Midbrain (tissue), 1 donor: ENCODE measurements at regions not wholly inside any gene's neighbourhood (a gene's known extent, or its start where the extent isn't known, plus 50 kb on each side); places are given as distances from the start of the nearest gene placed in this dataset.

Source experiments
- DNase-seq: peaks from one replicate; lab custom pipeline; 2025; lab: John Stamatoyannopoulos, UW

DNA sequence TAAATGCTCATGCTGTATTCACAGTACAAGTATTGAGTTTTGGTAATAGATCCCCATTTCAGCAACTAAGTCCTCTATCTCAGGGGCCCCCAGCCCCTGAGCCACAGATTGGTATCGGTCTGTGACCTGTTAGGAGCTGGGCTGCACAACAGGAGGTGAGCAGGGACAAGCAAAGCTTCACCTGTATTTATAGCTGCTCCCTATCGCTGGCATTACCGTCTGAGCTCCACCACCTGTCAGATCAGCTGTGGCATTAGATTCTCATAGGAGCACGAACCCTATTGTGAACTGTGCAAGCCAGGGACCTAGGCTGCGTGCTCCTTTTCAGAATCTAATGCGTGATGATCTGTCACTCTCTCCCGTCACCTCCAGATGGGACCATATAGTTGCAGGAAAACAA lies 262.8 kb upstream of the UBE2E2 start:
- DNase-seq = no peak

DNA sequence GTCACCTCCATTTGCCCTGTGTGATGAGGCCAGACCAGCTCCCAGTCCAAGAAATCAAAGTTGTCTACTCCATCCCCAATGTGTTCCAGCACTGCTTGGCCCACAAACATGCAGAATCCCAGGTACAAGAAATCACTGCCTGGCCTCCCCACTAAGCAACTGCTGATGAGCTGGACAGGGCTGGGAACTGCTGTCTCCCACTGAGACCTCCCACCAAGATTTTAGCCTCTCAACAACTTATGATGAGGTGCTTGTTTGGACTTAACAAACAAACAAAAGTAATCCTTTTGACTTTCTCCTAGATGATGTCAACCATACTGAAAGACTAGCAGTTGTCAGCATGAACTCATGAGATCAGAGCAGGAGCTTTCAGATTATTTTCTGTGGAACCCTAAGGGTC lies 260.1 kb upstream of the UBE2E2 start:
- no peak for DNase-seq

DNA sequence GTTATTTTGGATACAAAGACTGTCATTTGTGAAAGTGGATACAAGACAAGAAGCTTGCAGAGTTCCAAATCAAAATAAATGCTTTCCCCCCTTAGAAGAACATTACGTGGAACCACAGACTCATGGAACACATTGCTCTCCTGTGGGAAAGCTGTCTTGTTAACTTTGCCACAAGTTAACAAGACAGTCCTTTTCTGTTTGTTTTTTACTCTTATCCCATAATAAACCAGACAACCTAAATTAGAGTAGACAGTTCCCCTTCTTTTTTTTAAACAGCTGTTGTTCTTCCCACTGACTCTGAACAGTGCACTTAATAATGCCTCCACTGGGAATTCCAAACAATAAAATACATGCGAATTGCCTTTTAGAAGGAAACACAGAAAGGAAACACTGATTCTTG lies 255.3 kb upstream of the UBE2E2 start:
- no peak for DNase-seq

DNA sequence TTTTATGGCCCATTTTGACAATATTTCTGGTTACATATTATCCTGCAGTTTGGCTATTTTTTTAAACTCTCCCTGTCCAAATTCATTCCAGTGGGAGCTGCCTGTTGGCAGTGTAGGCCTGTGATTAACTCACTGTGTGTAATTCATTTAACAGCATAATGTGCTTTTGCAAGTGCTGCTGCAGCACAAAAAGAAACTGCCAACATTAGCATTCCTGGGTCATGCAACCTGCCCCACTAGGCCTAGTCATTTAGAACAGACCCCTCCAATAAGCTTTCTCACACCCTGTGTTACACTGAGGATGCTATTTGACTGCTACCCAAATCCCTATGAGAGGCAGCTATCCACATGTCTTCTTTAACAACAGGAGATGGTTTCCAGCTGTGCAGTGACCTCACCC lies 251.2 kb upstream of the UBE2E2 start:
- DNase-seq = no peak

DNA sequence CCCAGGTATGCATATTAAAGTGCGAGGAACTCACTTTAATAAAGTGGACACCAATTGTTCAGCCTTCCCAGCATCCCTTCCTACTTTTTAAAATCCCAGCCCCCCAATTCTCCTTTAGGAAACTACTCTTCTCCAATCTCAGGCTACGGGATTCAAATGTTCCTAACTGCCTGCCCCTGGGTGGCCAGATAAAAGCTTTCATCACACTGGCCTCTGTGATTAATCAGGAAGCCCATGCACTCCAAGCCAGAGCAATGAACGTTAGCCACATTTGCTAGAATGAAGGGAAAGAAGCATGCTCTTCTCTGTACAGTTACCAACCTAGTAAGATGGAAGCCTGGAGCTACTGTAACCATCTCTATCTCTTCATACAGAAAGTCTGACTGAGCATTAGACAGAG lies 250.3 kb upstream of the UBE2E2 start:
- no peak for DNase-seq

DNA sequence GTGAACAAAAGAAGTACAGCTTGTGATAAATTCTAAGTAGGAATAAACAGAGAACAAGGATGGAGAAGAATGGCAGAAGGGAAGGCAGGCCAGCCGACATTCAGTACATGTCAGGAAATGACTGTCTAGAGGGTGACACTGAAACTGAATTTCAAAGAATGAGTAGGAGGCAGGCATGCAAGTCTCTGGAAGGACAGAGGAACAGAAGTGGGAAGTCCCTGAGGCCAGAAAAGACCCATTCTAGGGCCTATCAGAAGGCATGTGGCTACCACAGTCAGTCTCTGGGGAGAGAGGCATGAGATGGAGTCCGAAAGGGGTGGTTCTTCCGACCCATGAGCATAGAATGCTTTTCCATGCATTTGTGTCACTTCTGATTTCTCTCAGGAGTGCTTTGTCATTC lies 243.5 kb upstream of the UBE2E2 start:
- no peak for DNase-seq

DNA sequence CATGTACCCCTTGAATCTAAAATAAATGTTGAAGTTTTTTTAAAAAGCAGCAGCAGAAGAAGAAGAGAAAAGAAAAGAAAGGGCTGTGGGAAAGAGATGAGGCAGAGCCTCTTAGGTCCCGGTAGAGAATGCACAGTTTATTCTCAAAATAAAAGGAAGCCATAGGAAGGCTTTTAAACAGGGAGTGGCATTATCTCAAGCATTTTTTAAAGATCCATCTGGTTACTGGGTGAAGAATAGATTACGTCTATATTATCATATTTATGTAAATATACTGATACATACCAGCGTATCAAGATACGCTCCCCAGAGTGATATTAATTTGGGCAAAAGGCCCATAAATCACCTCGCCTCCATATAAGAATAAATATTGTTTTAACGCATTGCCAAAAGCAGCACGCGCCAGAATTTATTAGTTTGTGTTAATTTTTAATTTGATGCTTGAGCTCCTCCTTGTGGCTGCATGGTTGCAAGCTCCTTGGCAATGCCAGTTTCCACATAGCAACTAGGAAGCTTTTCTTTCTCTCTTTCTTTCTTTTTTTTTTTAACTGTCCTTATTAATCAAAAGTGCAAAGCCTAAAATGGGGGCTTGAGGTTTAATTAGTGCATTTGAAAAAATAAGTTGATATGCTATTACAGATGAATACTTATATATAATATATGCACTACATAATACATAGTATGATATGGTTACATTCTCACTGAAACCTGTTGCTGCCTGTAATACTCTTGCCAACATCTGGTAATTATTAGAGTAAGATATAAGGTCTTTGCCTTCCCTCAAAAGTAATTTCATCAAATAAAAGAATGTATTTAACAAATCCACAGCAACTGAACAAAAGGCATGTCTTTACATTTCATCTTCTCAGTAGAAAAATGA lies 242.8 kb upstream of the UBE2E2 start:
- peak; percentile 63 for DNase-seq

DNA sequence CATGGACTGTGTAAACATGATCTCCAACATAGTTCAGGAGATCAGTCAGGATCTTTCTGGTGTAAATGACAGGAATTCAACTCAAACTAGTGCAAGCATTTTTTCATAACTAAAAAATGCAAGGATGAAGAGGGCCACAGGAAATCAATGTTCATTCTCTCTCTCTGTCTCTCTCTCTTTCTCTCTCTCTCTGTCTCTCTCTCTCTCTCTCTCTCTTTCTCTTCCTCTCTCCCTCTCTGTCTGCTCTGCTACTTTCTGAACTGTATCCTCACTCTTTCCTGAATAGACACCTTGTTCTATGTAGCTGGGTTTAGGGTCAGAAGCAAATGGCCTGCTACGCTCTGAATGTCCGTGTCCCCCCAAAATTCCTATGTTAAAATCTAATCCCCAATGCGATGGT lies 240.9 kb upstream of the UBE2E2 start:
- no peak for DNase-seq

DNA sequence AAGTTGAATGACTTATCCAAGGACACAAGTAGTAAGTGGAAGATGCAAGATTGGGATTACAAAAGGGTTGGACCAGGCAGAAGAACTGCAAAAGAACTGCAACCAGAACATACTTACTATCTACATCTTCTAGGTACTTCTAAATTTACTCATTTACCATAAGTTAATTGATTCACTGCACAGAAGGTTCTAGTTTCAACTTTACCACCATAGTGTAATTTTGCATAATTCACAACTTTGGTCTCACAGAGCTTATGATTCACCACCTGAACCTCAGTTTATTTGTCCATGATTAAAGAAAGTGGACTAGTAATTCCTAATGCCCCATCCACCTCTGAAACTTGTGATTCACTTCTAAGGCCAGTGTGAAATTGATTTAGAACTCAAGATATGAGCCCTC lies 236.8 kb upstream of the UBE2E2 start:
- DNase-seq = no peak

DNA sequence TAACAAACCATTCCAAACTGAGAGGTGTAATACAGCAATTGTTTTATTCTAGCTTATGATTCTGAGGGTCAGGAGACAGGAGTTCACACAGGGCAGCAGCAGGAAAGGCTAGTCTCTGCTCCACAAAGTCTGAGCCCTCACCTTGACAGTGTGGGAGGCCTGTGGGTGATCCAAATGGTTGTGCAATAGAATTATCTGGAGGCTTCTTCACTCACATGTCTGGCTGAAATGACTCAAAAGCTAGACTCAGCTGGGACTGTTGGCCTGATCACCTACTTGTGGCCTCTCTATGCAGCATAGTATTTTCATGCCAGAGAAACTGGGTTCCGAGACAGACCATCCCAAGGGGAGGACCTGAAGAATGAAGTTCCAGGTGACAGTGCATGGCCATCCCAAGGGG lies 233.9 kb upstream of the UBE2E2 start:
- DNase-seq = no peak

DNA sequence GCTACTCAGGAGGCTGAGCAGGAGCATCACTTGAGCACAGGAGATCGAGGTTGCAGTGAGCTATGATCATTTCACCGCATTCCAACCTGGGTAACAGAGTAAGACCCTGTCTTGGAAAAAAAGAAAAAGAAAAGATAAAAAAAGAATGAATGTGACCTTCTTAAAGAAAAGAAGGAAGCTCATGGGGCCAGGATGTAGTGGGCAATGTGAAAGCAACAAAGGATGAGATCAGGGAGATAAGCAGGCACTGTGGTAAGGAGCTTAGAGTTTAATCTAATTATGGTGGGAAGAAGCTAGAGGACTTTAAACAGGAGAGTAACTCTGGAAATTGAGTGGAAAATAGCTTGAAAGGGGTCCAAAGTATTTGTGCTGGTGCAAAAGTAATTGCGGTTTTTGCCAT lies 231.6 kb upstream of the UBE2E2 start:
- no peak for DNase-seq

DNA sequence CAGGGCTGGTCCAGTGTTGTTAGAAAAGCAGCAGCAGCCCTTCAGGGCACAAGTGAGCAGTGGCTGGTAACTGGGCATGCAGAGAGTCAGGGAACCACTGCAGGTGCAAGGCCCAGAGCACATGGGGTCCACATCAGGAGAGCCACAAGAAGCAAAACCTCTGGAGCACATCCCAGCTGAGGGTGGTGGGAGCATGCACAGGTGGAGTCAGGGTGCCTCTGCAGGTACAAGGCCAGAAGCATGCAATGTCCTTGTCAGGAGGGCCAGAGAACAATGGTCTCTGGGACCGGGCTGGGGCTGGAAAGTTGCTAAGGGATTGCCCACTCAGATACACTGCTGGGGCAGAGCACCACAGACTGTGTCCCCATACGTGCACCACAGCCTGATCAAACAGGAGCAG lies 226.1 kb upstream of the UBE2E2 start:
- no peak for DNase-seq

DNA sequence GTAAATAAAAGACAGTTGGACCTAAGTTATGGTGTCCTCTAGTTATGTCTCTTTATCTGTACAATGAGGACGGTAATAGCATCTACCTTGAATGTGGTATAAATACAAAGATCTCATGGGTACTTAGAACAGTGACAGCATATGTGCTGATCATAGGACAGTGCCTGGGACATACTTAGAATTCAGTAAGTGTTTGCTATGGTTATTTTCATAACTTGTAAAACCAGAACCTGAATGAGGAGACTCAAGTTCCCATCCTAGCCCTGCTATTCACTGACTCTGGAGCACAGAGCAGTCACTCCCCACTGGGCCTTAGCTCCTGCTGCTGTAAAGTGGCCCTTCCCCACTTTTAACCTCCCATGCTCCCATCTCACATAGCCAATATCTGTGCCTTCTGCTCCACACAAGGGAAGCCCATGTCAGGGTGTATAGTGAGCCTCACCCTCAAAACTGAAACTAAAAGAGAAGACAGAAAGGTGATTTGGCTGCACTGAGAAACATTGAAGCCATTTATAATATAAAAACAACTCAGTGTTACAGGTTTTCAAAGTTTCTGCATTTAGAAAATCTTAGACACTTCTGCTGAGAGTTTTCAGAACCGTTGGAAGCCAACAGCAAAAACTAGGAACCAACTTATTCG lies 225.4 kb upstream of the UBE2E2 start:
- no peak for DNase-seq

DNA sequence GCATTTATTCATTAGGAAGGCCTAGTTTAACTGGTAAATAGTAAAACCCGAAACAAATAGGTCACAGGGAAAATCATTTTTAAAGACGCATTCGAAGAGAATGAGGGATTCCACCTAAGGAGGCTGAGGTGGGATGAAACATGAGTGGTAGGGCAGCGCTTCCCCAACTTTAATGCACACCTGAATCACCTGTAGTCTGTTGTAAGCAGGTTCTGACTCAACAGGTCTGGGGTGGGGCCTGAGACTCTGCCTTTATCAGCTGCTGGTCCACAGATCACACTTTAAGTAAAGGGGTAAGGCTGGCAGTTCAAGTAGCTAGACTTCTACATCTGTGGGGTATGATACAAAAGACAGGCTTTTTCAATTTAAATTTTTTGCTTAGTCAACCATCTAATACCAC lies 223.5 kb upstream of the UBE2E2 start:
- DNase-seq = no peak

DNA sequence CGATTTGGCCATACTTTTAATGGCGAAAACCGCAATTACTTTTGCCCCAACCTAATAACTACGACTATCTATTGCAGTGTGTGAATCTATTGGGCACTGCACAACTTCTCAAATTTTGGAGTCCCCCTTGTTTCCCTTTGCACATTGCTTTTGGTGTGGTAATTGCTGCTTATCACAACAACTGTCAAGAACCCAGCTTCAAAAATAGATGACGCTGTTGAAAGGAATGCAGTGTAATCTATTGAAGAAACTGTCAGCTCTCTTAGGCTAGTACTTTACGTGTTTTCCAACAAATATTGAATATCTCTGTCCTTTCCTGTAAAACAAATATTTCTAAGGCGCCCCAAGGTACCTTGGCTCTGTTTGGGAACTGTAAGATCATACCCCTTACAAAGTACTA lies 222.8 kb upstream of the UBE2E2 start:
- DNase-seq = no peak

DNA sequence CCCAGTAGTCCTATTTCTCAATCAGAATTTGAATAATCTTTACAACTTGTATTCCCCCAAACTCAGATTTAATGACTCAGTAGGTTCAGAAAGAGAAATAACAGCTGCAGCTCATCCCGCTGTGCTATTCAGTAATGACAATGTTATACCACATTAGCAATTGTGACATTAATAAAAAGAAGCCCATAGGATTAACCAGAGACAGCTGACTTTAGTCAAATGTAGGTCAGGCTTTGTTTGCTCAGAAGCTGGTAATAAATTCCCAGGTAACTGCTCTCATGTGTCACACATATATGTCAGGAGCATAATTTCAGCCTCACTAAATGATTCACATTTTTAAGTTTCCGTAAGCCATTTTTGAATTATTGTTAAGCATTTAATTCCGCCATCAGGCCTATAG lies 222.0 kb upstream of the UBE2E2 start:
- DNase-seq = no peak

DNA sequence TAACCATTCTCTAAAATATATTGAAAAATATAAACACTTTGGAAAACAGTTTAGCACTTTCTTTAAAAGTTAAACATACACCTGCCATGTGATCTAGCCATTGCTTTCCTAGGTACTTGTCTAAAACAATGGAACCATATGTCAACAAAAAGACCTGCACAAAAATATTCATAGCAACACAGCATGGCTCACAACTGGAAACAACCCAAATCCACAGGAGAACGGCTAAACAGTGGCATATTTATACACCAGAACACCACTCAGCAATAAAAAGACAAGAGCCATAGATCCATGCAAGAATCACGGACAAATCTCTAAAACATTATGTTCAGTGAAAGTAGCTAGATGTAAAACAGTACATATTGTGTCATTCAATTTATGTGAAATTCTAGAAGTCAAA lies 221.3 kb upstream of the UBE2E2 start:
- DNase-seq = no peak

DNA sequence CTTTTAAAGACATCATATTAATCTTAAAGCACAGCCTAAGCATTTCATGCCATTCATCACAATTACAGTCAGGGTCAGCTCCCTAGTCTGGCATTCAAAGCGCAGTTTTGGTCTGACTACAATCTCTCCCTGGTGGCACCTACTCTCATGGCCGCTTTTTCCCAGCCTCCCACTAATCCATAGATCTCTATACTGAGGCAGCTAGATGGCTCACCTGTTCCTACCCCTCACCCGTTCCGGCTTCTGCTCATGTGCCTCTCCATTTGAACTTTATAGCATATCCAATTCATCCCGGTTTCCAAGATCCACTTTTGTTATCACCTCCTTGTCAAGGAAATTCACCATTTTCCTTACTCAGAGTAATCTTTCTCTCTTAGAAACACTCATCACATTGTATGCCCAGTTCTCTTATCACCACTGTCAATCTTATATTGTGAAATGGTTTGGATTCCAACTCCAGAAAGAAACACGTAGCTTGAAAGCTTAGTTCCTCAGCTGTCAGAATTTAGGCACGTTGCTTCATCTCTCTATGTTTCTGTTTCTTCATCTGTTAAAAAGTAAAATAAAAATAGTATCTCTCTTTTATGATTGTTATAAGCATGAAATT lies 220.0 kb upstream of the UBE2E2 start:
- no peak for DNase-seq

DNA sequence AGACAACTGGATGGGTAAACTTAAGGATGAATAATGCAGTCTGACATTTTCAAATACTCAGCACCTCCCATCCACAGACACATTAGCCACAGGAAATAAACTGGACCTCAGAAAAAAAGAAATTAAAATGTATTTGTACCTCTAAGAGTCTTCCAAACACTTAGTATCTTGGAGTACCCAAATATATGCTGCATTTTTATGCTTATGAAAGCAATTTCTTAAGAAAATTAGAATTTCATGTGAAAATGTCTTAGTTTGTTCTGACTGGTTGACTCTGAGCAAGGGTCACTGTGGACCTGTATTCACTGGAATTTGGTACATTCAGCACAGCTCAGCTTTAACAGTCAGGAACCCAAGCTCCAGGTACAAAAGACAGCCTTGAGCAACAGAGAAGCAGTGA lies 216.2 kb upstream of the UBE2E2 start:
- no peak for DNase-seq

DNA sequence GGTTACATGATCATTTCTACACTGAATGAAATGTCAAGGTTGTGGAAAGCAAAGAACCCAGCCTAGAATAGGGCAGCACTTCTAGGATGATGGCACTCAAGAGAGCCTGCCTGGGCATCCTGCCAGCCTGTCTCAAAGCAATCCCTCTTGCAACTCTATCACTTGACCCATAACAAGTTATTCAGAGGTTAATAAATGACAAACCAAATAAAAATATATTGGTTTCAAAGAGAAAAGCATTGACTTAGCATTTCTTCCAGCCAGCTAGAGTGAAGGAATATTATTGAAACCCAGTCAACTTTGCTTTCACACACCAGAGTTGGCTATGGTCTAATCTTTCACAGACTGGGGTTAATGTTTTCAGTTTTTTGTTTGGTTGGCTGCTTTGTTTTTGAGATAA lies 214.6 kb upstream of the UBE2E2 start:
- no peak for DNase-seq

DNA sequence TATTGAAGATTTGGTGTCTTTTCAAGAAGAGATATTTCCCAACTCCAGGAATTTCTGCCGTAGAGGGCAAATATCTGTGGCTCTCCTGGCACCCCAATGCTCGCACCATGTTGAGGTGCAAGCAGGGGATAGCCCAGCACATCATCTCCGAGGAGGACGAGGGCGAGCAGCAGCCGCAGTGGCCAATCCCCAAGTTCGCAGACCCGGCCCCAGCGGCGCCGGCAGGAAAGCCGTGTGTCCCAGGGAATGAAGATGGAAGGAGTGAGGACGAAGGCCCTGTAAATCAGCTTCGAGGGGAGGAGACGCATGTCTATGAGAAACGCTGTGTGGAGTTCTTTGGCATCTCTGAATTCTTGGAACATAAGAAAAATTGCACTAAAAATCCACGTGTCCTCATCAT lies 213.4 kb upstream of the UBE2E2 start:
- no peak for DNase-seq

DNA sequence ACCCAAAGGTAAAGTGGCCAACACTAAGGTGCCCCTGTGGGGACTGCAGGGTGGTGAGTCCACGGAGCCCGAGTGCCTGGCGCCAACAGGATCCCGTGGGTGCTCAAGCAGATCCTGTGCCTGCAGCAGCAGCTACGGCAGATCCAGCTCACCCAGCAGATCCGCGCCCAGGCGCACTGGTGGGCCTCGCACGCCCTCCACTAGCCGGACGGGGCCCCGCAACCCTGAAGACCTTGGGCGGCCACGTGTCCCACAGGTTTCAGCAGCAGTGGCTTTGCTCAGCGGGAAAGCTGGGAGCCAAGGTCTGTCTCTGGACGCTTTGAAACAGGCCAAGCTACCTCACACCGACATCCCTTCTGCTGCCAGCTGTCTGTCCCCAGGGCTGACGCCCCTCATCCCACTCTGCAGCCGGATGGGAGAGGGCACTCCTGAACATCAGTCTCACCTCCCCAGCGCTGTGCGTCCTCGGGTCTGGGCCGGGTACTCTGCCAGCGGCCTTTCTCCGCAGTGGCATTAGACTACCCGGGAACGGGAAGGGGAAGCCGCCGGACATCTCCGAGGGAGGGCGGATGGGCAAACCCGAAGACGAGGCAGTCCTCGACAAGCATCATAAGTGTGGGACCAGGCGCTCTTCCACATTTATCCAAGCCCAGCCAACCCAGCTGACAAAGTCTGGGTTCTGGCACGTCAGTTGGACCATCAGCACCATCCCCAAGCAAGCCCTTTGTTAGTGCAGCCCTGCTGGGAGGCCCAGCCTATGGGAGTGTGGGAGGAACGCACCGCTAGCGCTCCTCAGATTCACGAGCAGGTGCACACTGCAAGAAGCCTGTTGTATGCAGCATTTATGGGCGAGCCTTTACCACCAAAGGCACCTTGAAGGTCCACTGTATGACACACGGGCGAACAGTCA lies 212.6 kb upstream of the UBE2E2 start:
- no peak for DNase-seq
